ENCODE measurements at regions not wholly inside any gene's neighbourhood (a gene's known extent, or its start where the extent isn't known, plus 50 kb on each side); places are given as distances from the start of the nearest gene placed in this dataset.

DNA sequence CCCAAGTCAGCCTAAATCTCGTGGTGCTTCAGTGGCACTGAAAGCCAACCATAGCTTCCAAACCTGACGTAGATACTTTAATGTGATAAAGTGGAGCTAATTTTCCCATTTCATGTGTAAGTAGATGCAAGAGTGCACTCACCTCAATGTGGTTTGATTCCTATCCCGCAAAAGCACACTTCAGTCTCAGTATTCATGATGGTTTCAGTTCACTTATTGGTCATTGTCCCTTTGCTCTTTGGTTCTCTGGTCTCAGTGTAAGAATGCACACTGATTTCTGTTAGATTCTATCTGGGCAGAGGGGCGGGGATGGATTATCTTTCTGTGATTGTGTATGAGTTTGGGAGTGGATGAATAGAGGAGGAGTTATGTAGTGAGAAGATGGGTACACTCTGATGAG is 340.6 kb downstream of the KCNRG start:
- no peak for DNase-seq (ENCODE audit: low read depth in 2 of 2, low spot score in 1 of 2)

DNA sequence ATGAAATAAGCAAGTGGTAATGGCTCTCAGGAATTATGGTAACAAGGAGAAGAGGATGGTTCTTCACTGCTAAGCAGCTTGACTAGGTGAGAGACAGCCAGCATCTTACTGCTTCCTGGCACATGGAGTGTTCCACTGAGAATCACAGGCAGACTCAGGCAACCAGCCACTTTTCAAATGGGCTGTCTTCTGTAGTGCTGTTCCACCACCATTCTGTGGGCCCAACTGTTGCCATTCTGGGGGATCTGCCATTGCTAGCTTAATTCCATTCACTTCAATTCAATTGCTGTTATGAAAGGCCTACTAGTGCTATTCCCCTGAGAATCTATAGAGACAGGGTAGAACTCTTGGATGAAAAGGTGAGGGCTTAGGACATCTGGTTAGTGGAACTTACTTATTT is 341.9 kb downstream of the KCNRG start:
- no peak for DNase-seq (ENCODE audit: low read depth in 2 of 2, low spot score in 1 of 2)

DNA sequence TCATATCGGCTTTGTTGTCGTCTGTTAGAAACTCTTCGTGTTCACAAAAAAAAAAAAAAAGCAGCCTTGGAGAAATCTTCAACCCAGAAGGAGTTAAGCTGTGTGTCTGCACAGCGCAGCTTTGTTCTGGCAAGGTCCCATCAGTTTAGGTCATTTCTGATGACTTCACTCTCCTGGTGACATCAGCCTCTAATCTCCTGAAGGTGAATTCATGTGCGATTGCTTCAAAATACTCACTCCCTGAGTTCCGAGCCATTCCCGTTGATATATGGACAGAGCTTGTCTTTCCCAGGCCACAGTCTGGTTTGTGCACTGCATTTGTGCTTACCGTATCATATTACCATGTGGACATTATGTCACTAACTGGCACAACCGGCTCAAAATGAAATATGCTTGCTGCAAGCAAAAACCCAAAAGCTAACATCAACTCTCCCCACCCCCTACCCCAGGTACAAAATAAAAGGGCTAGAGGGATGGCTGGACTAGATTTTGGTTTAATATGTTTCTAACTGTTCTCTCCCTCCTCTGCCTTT is 342.4 kb downstream of the KCNRG start:
- no peak for DNase-seq (ENCODE audit: low read depth in 2 of 2, low spot score in 1 of 2)

DNA sequence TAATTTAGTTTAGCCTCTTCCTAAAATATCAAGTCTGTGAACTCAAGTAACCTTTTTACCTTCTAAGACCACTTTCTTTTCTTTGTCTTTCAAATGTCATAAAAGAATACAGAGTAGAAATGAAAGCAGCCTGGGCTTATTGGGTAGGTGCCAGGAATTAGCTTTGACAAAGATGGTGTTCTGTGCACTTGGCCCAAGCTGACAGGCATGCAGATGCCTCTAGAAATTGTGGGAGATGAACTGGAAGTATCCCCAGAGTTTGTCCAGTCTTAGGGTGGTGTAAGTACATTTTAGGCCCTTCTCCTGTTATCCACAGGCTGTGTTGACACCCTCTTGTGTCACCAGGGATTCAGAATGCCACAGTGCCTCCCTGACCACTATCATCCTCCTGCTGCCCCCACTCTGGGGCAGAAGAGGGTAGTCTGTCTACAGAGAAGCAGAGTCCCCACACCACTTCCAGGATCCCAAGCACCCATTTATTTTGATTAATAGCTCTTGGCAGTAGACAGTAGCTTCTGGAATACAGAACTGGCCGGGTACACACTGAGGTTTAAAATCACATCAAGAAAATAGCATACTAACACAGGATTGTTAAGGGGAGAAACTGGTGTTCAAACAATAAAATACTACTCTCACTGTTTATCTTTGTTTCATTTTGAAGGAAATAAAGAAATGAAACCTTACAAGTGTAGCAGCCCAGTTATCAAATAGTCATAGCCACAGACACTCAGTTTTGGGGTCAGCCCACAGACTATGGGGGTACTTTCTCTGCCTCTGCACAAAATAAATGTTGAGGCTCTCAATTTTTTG is 343.2 kb downstream of the KCNRG start:
- no peak for DNase-seq (ENCODE audit: low read depth in 2 of 2, low spot score in 1 of 2)

DNA sequence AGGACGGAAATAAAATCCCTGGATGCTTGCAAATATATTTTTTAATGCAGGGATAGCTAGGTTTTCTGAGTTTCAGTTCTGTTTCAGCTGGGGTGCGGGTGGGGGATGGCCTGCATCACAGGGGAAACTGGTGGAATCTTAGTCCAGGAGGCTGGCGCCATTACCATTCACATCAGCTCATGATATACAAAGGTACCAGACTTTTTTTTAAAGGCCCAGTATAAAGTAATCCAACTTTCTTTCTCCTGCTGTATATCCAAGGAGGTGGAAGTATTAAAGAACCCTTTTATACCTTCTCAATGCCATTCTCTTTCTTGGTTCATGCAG is 343.8 kb downstream of the KCNRG start:
- no peak for DNase-seq (ENCODE audit: low read depth in 2 of 2, low spot score in 1 of 2)

DNA sequence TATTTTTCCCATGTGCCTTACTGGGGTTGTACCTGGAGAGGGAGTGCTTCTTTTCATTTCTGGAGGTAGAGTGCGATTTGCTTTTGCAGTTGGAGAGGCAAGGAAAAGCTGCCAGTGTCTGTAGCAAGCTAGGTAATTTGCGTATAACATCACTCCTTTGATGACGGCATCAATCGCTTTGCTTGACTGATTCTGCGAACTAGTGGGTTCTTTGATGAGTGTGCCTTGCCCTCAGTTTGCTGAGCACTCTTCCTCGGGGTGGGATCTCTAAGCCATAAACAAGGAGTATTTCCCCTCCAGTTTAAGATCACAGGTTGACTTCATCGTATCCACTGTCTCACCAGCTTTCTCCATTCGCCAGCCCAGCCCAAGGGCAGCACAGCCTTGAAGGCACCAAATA is 344.5 kb downstream of the KCNRG start:
- DNase-seq (ENCODE audit: low read depth in 2 of 2, low spot score in 1 of 2) = no peak

DNA sequence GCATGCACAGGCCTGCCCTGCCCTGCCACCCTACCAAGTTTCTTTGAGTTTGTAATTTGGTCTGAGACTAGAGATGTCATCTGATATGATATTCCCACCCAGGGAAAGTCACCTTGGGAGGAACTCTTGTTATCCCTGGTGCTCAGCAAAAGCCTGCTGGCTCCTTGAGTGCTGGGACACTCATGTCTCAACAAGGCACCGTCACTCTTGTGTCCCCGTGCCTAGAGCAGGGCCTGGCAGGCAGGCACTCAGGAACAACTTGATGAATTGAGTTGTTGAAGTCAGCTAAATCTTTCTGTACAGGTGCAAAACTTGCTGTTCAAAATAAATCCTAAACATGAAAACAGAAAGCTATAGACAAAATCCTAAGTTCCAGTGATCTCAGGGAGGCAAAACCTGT is 345.4 kb downstream of the KCNRG start:
- DNase-seq (ENCODE audit: low read depth in 2 of 2, low spot score in 1 of 2) = no peak

DNA sequence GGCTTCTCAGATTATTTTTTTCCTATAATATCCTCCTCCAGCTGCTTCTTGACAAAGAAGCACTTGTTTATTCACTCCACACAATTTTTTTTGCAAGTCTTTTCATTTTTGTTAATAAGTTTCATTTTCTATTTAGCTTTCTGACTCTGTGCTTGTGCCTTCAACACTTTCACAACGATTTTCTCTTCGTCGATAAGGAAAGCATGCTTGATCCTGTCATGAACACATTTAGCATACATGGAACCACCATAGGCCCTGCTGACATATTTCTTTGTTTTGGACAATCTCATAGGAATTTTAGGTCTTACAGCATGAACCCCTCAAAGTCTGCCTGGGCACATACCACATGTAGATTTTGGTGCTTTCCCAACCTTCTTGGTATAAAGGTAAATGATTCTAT is 346.0 kb downstream of the KCNRG start:
- no peak for DNase-seq (ENCODE audit: low read depth in 2 of 2, low spot score in 1 of 2)

DNA sequence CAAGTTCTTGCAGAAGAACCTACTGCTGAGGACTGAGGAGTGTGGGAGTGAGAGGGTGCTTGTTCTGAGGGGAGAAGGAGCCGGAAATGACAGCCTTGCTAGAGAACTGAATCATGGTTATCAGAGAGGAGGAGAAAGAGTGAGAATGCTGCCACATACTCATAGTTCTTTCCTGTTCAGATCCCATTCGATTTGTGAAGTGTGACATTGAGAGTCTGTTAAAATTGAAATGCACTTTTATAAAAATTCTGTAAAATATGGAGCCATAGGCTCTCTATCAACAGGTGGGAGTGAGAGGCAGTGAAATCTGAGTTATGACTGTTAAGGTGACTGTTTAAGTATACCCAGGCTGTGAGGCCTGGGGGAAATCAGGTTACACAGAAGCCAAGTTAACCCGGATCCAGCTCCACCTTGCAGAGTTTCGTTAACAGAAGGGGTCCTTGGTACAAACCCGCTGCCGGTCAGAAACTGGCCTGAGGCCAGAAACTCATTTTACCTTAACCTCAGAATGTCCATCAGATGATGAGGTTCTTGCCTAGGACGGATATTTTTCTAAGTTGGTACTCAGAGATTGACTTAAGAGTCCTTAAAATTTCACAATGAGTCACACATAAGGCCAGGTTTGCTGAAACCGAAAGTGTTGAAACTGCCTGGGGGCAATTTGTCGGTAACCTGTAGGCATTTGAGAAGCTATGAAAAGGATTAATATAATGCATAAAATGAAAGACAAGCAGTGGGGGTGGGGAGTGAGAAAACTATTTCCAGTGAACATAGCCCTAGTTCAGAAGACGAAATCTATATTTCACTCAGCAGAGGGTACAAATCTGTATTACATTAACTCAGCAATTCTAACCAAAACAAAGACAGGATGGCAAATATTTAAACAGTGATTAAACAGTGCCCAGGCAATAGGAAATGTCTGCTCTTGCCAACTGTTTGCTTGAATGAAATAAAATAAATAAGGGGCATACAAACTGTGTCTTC is 350.5 kb downstream of the KCNRG start:
- DNase-seq (ENCODE audit: low read depth in 2 of 2, low spot score in 1 of 2) = no peak

DNA sequence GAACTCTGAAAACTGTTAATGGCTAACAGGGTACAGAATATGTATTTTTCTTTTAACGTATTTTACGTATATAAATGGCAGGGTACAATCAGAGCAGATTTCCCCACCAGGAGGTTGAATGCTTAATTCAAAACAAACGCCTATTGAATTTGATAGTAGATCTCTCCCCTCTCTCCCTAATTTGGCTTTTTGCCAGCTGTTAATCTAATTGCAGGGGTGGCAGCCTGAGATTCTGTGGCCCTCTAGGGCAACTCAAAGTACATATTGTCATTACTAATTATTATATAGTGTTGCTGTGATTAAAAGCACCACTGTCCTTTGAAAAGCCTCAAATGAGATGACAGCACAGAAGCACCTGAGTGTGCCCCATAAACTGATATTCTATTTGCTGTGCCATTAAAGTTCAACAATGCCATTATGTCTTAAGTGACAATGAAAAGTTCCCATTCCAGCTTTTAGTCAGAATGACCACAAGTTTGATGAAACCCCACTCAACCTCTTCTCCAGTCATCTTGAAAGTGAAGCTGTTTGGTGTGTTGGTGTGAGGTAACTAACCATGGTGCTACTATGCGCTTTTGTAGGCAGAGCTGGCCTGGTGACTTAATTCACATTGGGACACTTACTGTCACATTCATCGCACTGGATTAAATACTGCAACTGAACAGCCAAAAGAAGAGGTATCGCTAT is 351.4 kb downstream of the KCNRG start:
- no peak for DNase-seq (ENCODE audit: low read depth in 2 of 2, low spot score in 1 of 2)

DNA sequence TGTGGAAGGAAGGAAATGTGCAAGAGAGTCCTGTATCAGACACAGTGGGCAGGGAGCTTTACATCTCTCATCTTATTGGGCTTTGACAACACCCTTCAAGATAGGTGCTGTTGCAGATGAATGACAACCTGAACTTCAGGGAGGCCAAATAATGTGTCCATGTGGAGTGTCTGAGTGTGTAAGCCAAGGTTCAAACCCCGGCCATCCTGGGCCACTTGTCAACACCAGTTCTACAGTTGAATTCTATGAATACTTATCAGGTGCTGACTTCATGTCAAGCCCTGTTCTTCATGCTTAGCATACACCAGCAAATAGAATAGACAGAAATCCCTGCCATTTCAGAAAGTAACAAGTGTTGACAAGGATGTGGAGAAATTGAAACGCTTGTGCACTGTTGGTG is 354.4 kb downstream of the KCNRG start:
- no peak for DNase-seq (ENCODE audit: low read depth in 2 of 2, low spot score in 1 of 2)

DNA sequence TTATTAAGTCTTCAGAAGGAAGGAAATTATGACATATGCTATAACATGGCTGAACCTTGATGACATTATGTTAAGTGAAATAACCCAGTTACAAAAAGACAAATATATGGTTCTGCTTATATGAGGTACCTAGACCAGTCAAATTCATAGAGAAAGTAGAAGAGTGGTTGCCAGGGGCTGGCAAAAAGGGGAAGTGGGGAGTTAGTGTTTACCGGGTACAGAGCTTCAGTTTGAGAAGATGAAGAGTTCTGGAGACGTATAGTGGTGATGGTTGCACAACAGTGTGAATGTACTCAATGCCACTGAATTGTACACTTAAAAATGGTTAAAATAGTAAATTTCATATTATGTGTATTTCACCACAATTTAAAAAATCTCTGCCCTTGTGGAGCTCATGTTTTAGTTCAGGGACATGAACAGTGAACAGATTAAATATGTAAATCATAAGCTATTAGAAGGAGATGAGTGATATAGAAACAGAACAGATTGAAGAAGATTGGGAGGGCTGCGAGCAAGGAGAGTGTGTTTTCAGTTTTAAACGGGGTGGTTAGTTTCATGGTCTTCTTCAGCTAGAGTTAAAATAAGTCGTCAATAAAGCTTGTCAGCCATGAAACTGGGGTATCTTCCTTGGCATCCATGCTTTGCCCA is 355.2 kb downstream of the KCNRG start:
- no peak for DNase-seq (ENCODE audit: low read depth in 2 of 2, low spot score in 1 of 2)

DNA sequence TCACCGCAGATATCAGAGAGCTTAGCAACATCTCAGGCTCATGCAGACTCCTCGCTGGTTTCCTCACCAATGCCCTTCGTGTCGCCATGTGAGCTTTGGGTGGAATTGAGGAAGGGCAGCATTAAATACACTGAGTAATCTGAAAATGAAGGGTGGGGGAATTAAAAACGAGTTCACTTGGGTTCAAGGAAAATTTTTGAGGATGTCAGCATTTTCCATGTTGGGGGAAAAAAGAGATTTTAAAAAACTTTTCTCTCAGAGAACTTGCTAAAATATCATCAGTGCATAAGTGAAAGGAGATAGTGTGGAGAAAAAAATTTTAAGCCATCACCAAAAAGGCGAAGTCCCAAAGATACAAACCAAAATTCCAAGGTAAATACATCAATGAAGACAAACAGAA is 359.3 kb downstream of the KCNRG start:
- DNase-seq (ENCODE audit: low read depth in 2 of 2, low spot score in 1 of 2) = no peak

DNA sequence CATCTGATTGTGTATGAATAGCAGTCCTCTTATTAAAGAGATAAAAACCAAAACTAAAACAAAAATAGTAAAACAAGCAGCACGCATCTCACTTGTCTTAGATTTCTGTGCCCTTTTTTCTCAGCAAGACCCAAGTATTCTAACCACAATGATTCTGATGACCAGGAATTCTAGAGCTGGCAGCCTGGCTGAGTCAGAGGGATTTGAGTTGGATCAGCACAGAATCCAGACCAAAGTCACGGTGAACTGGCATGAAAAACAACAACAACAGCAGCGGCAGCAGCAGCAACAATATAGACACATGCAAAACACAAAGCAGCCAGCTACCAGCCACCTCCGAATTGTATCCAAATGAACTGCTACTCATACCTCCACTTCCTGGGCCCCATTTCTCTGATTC is 360.5 kb downstream of the KCNRG start:
- no peak for DNase-seq (ENCODE audit: low read depth in 2 of 2, low spot score in 1 of 2)

DNA sequence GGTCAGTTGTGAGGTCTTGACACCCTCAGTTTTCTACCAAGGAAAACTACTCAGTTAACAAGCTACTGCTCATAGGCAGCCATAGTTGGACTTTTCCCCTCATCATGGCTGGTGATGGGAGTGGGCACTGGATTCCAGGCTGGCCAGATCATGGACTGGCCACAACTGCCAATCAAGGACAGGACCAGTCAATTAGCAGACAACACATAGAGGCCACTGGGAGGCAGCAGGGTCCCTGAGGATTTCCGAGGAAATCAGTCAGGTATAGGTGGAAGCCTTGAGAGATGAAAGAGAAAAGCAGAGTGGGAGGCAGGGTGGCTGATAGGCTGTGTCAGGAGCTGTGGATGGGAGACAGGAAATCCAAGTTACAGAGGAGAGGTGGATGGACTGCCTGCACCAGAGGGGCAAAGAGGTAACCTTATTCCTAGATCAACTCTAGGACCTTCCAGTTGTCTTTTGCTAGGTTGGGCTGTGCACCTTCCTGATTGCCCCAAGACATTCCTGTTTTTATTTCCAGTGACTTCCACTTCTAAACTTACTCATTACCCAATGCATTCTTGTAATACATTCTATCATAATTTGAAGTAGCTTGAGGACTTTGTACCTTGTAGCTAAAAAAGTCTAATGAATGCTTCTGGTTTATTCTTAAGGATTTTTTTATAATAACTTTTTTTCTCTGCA is 361.8 kb downstream of the KCNRG start:
- no peak for DNase-seq (ENCODE audit: low read depth in 2 of 2, low spot score in 1 of 2)

DNA sequence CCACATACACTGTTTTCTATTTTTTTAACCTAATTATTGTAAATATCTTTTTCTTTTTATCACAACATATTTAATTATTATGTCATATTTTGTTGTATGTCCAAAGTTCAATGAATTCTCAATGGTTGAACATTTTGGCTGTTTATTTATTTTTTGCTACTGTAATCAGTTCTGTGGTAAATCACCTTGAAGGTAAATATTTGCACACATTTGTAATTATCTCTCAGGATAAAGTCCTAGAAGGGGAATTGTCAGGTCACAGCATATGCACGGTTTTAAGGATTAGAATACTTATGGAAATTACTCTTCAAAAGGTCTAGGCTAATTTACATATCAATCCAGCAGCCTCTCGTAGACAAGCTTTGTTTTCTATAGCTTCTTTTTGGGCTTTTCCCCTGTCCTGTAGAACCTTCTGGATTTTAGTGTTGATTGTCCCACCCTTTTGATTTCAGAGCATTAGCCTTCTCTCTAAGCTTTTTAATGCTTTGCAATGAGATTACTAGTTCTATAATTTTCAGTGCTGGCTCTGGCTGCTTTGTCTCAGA is 362.6 kb downstream of the KCNRG start:
- DNase-seq (ENCODE audit: low read depth in 2 of 2, low spot score in 1 of 2) = no peak

DNA sequence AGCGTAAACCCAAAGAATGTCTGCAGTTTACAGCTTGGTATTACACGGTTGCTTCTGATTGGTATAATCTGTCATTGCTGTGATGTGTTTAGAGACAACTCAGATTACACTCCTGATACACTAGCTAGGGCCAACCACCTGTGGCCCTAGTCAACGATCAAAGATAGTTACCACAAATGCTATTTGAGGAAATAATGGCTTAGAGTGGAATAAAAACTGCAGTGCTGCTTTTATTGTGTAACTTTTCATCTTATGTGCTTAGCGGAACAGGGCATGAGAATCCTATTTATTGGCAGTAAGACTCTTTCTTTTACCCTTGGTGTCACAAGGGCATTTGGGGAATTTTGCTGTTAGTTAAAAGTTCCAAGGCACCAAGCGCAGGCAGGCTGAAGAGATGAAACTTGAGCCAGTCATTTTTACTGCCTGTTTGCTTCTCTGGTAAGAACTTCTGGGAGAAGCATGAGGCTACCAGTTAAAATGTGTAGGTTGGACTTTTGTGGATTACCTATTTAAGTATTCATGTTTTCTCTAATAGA is 363.3 kb downstream of the KCNRG start:
- DNase-seq (ENCODE audit: low read depth in 2 of 2, low spot score in 1 of 2) = no peak

DNA sequence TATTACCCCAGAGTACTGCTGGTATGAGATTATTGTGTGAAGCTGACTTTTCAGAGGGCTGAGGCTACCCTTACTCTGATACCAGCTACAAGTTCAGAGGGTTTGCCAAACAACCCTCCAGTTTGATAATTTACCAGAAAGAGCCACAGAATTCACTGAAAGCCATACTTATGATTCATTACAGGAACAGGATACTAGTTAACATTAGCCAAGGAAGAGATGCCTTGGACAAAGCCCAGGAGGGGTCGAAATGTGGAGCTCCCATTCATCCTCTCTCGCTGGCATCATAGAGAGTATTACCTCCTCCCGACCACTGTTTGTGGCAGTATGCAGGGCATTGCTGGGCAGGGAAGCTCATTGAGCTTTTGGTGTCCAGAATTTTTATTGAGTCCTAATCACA is 364.3 kb downstream of the KCNRG start:
- DNase-seq (ENCODE audit: low read depth in 2 of 2, low spot score in 1 of 2) = no peak

DNA sequence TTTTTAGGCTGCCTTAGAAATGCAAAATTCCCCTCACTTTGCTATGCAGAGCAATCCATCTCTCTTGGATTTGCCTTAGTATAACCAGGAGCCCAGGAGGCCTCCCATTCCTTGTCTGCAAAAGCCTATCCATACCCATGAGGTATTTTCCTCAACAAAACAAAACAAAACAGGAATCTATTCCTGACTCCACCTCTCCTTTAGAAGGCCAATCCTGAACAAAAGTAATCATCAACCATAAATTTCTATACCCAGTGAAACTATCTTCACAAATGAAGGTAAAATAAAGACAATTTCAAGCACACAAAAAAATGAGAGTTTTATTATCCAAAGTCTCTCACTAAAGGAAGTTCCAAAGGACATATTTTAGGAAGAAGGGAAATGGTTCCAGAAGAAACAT is 365.7 kb downstream of the KCNRG start:
- no peak for DNase-seq (ENCODE audit: low read depth in 2 of 2, low spot score in 1 of 2)

DNA sequence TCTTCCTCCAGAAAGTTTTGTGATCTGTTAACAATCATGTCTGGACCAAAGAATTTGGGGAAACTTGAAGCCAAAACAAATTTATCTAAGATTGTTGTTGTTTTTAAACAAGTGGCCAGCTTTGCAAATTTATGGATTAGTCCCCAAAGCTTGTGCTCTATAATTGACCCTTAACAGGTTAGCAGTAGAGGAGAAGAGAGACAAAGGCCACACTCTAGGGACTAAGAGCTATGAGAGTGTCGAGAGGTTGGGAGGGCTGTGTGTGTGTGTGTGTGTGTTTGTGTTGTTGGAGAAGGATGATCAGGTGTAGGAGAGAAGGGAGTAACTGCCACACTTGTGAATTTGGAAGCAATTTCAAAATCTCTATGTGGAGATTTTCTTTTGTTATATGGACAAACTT is 367.3 kb downstream of the KCNRG start:
- no peak for DNase-seq (ENCODE audit: low read depth in 2 of 2, low spot score in 1 of 2)
